ENCODE measurements at regions not wholly inside any gene's neighbourhood (a gene's known extent, or its start where the extent isn't known, plus 50 kb on each side); places are given as distances from the start of the nearest gene placed in this dataset.
"Not testable (repeated sequence)": the region's sequence is repeated elsewhere in the genome, so short reads cannot be mapped to it uniquely, and the experiment has no call there.

DNA sequence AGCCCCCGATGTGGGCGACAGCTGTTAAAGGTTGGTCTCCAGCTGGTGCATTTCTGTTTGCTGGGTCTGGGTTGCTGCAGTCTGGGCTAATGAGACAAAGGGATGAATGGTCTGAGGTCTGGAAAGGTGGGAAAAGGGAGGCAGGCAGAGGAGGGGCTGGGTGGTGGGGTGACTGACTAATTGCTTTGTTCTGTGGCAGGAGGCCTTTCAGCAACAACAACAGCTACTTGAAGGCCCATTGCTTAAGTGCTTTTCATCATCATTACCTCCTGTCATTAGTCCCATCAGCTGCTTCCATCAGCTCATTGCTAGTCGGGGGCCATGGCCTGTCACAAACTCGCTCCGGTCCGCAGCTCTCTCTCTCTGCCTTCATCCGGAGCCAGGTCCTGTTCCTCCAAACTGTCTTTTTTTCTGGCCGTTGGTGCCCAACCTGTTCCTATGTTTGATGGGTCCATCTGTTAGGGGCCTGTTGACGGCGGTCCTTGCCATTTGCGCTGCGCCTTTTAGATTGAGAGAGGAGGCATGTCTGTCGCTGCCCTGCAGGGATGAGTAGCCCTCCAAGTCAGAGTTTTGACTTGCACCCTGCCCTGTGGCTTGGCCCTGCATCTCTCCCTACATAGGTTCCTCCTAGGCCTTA is 105.6 kb upstream of the PLXNA2 start:
- no peak overlapping the region for H3K27ac ChIP-seq (ENCODE audit: low read length)
- no peak overlapping the region for H3K9ac ChIP-seq (ENCODE audit: low read length in 2 of 2)
- H3K36me3 ChIP-seq (ENCODE audit: control insufficient read depth in 2 of 2, insufficient read depth in 2 of 2, low read length in 2 of 2) = no peaks in the 10 kb centered on the region
- H3K9me3 ChIP-seq (ENCODE audit: control insufficient read depth in 2 of 2, low read length in 2 of 2) = peaks cover 0 to 6% of the 10 kb centered on the region in 2 donors
- no peaks in the 10 kb centered on the region for H3K27me3 ChIP-seq (ENCODE audit: control insufficient read depth in 1 of 2, insufficient read depth in 2 of 2, low read length in 2 of 2)
- no peak overlapping the region for H3K4me3 ChIP-seq (ENCODE audit: low read length in 2 of 2)
- no peaks in the 10 kb centered on the region for H3K4me1 ChIP-seq (ENCODE audit: control insufficient read depth, insufficient read depth, low read length)

DNA sequence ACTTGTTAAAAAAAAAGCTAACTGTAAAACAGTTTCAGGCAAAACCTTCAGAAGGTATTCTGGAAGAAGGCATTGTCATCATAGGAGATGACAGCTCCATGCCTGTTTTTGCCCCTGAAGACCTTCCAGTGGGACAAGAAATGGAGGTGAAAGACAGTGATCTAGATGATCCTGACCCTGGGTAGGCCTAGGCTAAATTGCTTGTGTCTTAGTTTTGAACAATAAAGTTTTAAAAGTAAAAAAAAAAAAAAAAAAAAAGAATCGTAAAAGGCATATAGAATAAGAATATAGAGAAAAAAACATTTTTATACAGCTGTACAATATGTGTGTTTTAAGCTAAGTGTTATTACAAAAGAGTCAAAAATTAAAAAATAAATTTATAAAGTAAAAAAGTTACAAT is 106.6 kb upstream of the PLXNA2 start:
- Histone ChIP-seq H3K9ac (ENCODE audit: low read length in 2 of 2) (no peak overlapping the region), H3K9me3 (ENCODE audit: control insufficient read depth in 2 of 2, low read length in 2 of 2) (peaks cover 0 to 6% of the 10 kb centered on the region in 2 donors), H3K4me1 (ENCODE audit: control insufficient read depth, insufficient read depth, low read length) (no peaks in the 10 kb centered on the region), H3K36me3 (ENCODE audit: control insufficient read depth in 2 of 2, insufficient read depth in 2 of 2, low read length in 2 of 2) (no peaks in the 10 kb centered on the region), H3K4me3 (ENCODE audit: low read length in 2 of 2) (no peak overlapping the region), H3K27me3 (ENCODE audit: control insufficient read depth in 1 of 2, insufficient read depth in 2 of 2, low read length in 2 of 2) (no peaks in the 10 kb centered on the region), H3K27ac (ENCODE audit: low read length) (no peak overlapping the region)

DNA sequence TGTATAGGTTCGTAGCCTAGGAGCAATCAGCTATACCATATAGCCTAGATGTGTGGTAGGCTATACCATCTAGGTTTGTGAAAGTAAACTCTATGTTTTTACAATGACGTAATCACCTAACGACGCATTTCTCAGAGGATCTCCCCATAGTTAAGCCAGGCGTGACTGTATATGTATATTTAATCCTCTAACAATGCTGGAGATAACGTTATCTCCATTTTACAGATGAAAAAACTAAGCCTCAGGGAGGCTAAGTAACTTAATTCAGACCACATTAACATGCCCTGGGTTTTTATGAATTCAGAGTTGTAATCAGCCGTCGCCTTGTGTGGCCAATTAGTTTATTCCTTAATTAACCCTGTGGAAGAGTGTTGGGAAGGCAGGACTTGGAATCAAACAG is 107.7 kb upstream of the PLXNA2 start:
- Histone ChIP-seq H3K9me3 (ENCODE audit: control insufficient read depth in 2 of 2, low read length in 2 of 2) (peaks cover 0 to 6% of the 10 kb centered on the region in 2 donors), H3K4me3 (ENCODE audit: low read length in 2 of 2) (no peak overlapping the region), H3K27me3 (ENCODE audit: control insufficient read depth in 1 of 2, insufficient read depth in 2 of 2, low read length in 2 of 2) (no peaks in the 10 kb centered on the region), H3K9ac (ENCODE audit: low read length in 2 of 2) (no peak overlapping the region), H3K36me3 (ENCODE audit: control insufficient read depth in 2 of 2, insufficient read depth in 2 of 2, low read length in 2 of 2) (no peaks in the 10 kb centered on the region), H3K27ac (ENCODE audit: low read length) (no peak overlapping the region), H3K4me1 (ENCODE audit: control insufficient read depth, insufficient read depth, low read length) (no peaks in the 10 kb centered on the region)

DNA sequence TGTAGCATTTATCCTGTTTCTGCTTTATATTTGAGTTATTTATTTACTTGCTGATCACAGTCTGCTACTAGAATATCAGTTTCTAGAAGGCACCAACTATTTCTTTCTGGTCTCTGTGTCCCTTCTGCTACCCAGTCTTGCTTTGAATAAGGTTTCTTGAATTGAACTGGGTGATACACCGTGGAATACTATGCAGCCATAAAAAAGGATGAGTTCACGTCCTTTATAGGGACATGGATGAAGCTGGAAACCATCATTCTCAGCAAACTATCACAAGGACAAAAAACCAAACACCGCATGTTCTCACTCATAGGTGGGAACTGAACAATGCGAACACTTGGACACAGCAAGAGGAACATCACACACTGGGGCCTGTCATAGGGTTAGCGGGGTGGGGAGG is 109.6 kb upstream of the PLXNA2 start:
- not testable (repeated sequence) for H3K27me3 ChIP-seq (ENCODE audit: control insufficient read depth in 1 of 2, insufficient read depth in 2 of 2, low read length in 2 of 2); H3K9me3 ChIP-seq (ENCODE audit: control insufficient read depth in 2 of 2, low read length in 2 of 2); H3K36me3 ChIP-seq (ENCODE audit: control insufficient read depth in 2 of 2, insufficient read depth in 2 of 2, low read length in 2 of 2); H3K9ac ChIP-seq (ENCODE audit: low read length in 2 of 2); H3K4me3 ChIP-seq (ENCODE audit: low read length in 2 of 2); H3K27ac ChIP-seq (ENCODE audit: low read length); H3K4me1 ChIP-seq (ENCODE audit: control insufficient read depth, insufficient read depth, low read length)

DNA sequence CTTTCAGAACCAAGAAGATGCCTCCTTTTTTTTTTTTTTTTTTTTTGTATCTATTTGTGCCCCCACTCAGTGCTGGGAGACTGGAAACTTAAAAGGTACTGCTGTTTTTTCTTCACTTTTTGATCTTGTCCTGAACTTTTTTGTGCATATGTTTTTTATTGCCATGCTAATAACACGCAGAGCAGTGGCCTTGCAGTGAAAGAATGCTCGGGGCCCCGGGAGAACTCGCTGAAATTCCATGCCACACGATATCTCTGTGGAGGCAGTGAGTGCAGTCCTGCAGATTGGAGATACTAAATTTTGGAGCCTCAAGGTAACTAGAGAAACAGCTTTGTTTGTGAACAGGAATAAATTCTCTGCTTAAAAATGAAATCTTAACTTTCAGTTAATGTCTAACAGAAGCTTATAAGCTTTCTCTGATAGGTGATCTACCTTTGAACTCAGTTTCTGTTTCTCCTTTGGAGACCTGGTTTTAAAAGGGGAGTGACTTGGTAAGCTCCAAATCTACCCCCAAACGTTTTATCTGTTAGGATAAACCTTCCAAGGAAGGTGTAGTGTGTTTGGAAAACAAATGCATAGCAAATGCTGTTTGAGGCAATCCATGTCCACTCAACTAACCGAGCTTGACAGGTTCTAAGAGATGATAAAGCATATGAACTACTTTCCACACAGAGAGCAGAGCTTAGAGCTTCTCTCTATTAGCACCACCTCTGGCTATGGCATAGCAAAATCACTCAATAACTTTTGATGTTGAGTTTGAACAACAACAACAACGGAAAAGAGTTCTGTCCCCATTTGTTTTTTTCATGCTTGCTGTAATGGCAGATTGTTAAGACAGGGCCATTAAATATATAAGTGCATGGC is 113.7 kb upstream of the PLXNA2 start:
- H3K9me3 ChIP-seq (ENCODE audit: control insufficient read depth in 2 of 2, low read length in 2 of 2) = peaks cover 0 to 1% of the 10 kb centered on the region in 2 donors
- H3K36me3 ChIP-seq (ENCODE audit: control insufficient read depth in 2 of 2, insufficient read depth in 2 of 2, low read length in 2 of 2) = no peaks in the 10 kb centered on the region
- no peak overlapping the region for H3K27ac ChIP-seq (ENCODE audit: low read length)
- H3K4me3 ChIP-seq (ENCODE audit: low read length in 2 of 2) = no peak overlapping the region
- no peaks in the 10 kb centered on the region for H3K27me3 ChIP-seq (ENCODE audit: control insufficient read depth in 1 of 2, insufficient read depth in 2 of 2, low read length in 2 of 2)
- H3K4me1 ChIP-seq (ENCODE audit: control insufficient read depth, insufficient read depth, low read length) = no peaks in the 10 kb centered on the region
- no peak overlapping the region for H3K9ac ChIP-seq (ENCODE audit: low read length in 2 of 2)

DNA sequence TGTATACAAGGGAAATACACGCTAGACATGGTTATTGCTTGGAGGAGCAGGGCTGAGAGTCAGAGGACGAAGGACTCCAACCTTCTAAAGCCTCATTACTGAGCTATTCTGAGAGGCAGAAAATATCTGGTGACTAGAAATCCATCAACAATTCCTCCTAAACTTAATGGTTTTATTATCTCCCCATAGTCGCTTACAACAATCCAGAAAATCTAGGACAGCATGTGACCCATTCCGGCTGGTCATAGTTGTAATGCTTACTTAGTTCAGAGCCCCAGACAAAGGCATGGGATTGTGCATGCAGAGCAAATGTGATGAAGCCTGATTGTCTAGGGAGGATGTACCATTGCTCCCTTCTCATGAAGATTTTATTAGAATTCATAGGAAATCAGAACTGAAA is 114.5 kb upstream of the PLXNA2 start:
- H3K4me1 ChIP-seq (ENCODE audit: control insufficient read depth, insufficient read depth, low read length) = no peaks in the 10 kb centered on the region
- no peaks in the 10 kb centered on the region for H3K36me3 ChIP-seq (ENCODE audit: control insufficient read depth in 2 of 2, insufficient read depth in 2 of 2, low read length in 2 of 2)
- no peak overlapping the region for H3K27ac ChIP-seq (ENCODE audit: low read length)

DNA sequence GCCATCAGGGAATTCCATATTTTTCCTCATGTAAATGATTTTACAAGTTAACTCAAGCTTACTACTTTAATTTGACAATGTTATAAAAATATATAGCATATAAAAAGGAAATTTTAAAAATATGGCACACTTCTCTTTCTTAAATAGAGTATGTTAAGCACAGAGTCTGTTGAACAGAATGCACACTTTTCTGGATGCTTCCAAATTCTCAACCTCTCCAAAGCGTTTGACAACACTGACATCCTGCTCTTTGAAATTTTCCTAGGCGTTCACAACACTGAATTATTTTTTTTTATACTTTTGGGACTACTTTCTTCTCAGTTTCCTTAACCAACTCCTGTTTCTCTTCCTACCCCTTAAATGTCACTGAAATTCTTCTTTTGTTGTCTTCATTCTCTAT is 117.8 kb upstream of the PLXNA2 start:
- Histone ChIP-seq H3K9ac (ENCODE audit: low read length in 2 of 2) (no peak overlapping the region), H3K27ac (ENCODE audit: low read length) (no peak overlapping the region), H3K4me3 (ENCODE audit: low read length in 2 of 2) (no peak overlapping the region), H3K4me1 (ENCODE audit: control insufficient read depth, insufficient read depth, low read length) (no peaks in the 10 kb centered on the region), H3K36me3 (ENCODE audit: control insufficient read depth in 2 of 2, insufficient read depth in 2 of 2, low read length in 2 of 2) (no peaks in the 10 kb centered on the region), H3K9me3 (ENCODE audit: control insufficient read depth in 2 of 2, low read length in 2 of 2) (no peaks in the 10 kb centered on the region), H3K27me3 (ENCODE audit: control insufficient read depth in 1 of 2, insufficient read depth in 2 of 2, low read length in 2 of 2) (no peaks in the 10 kb centered on the region)

More for the DNA sequence above, 114.5 kb upstream of the PLXNA2 start:
- Histone ChIP-seq H3K9me3 (ENCODE audit: control insufficient read depth in 2 of 2, low read length in 2 of 2) (no peaks in the 10 kb centered on the region), H3K4me3 (ENCODE audit: low read length in 2 of 2) (no peak overlapping the region), H3K27me3 (ENCODE audit: control insufficient read depth in 1 of 2, insufficient read depth in 2 of 2, low read length in 2 of 2) (no peaks in the 10 kb centered on the region), H3K9ac (ENCODE audit: low read length in 2 of 2) (no peak overlapping the region)

DNA sequence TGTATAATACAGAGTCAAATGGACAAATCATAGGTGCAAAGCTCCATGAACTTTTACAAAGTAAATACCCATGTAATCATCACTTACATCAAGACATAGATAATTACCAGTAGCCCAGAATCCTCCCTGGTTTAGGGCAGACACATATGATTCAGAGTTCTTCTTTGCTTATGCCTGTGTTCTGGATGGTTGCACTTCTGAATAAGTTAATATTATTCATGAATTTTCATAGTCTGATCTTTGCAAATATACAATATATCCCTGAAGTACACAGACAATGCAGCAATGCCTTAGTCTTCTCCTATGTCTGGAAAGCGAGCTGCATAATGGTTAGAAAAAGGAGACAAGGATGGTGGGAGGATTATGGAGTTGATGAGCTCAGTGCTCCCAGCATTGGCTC is 122.4 kb upstream of the PLXNA2 start:
- H3K4me3 ChIP-seq (ENCODE audit: low read length in 2 of 2) = no peak overlapping the region
- H3K4me1 ChIP-seq (ENCODE audit: control insufficient read depth, insufficient read depth, low read length) = no peaks in the 10 kb centered on the region
- no peak overlapping the region for H3K27ac ChIP-seq (ENCODE audit: low read length)
- no peak overlapping the region for H3K9ac ChIP-seq (ENCODE audit: low read length in 2 of 2)
- H3K36me3 ChIP-seq (ENCODE audit: control insufficient read depth in 2 of 2, insufficient read depth in 2 of 2, low read length in 2 of 2) = no peaks in the 10 kb centered on the region
- no peaks in the 10 kb centered on the region for H3K9me3 ChIP-seq (ENCODE audit: control insufficient read depth in 2 of 2, low read length in 2 of 2)
- no peaks in the 10 kb centered on the region for H3K27me3 ChIP-seq (ENCODE audit: control insufficient read depth in 1 of 2, insufficient read depth in 2 of 2, low read length in 2 of 2)

DNA sequence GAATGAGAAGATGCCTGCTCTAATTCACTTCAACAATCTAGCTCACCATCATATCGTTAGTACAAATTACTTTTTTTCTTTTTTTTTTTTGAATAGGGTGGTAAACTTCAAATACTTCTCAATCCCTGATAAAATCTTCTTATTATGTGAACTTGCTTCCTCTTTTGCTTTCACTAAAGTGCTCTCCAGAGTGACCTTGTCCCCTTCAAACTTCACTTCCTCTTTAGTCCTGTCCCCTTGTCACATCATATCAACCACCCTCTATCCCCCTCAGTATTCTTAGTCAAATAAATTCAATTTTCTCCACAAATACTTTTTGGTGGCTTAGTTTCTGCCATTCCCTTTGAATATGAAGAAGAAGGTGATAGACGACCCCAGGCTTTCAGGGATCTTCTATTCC is 124.9 kb upstream of the PLXNA2 start:
- H3K27ac ChIP-seq (ENCODE audit: low read length) = no peak overlapping the region
- no peak overlapping the region for H3K9ac ChIP-seq (ENCODE audit: low read length in 2 of 2)
- no peak overlapping the region for H3K4me3 ChIP-seq (ENCODE audit: low read length in 2 of 2)
- H3K36me3 ChIP-seq (ENCODE audit: control insufficient read depth in 2 of 2, insufficient read depth in 2 of 2, low read length in 2 of 2) = no peaks in the 10 kb centered on the region
- H3K4me1 ChIP-seq (ENCODE audit: control insufficient read depth, insufficient read depth, low read length) = no peaks in the 10 kb centered on the region
- H3K27me3 ChIP-seq (ENCODE audit: control insufficient read depth in 1 of 2, insufficient read depth in 2 of 2, low read length in 2 of 2) = no peaks in the 10 kb centered on the region
- H3K9me3 ChIP-seq (ENCODE audit: control insufficient read depth in 2 of 2, low read length in 2 of 2) = no peaks in the 10 kb centered on the region

DNA sequence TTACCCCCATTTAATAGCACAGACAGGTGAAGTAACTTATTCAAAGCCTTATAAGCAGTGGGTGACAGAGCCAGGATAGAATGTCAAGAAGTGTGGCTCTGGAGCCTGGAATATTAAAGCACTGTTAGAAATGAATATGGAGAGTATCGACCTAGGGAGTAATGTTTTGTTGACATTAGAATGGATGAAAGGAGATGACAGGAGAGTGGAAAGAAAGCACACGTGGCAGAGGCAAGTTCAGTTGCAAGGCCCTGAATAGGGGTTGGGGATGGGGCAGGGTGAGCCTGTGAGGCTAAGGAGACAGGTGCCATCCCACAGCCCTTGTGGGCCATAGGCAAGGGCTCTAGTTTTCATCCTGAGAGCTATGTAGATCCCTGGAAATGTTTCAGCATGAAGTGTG is 125.5 kb upstream of the PLXNA2 start:
- H3K36me3 ChIP-seq (ENCODE audit: control insufficient read depth in 2 of 2, insufficient read depth in 2 of 2, low read length in 2 of 2) = no peaks in the 10 kb centered on the region

DNA sequence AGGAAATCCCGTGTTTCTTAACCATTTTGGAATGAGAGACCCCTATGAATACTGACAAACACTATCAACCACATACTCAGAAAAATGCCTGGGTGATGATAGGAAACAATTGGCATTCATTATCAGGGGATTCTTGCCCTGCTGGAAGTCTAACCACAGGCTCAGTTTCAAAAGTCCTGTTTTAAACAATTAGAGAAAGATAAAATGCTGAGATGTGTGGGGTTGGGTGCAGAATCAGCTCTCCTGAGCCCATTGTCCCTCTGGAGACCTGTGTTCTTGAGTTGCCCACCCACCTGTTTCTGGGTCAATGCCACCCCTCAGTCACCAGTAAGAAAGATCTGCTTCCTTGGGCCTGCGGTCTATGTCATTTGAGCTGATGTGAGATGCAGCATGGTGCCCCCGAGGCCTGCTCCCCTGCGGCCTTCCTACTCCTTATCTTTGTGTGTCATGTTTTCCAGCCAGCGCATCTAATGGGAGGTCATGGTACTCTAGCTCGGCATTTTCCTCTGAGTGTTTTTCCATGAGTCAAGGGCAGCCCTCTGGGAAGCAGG is 130.3 kb upstream of the PLXNA2 start:
- Histone ChIP-seq H3K4me1 (ENCODE audit: control insufficient read depth, insufficient read depth, low read length) (no peaks in the 10 kb centered on the region), H3K27me3 (ENCODE audit: control insufficient read depth in 1 of 2, insufficient read depth in 2 of 2, low read length in 2 of 2) (no peaks in the 10 kb centered on the region), H3K9me3 (ENCODE audit: control insufficient read depth in 2 of 2, low read length in 2 of 2) (no peaks in the 10 kb centered on the region), H3K27ac (ENCODE audit: low read length) (no peak overlapping the region), H3K9ac (ENCODE audit: low read length in 2 of 2) (no peak overlapping the region), H3K36me3 (ENCODE audit: control insufficient read depth in 2 of 2, insufficient read depth in 2 of 2, low read length in 2 of 2) (no peaks in the 10 kb centered on the region), H3K4me3 (ENCODE audit: low read length in 2 of 2) (no peak overlapping the region)

More for the DNA sequence above, 125.5 kb upstream of the PLXNA2 start:
- Histone ChIP-seq H3K4me3 (ENCODE audit: low read length in 2 of 2) (no peak overlapping the region), H3K27me3 (ENCODE audit: control insufficient read depth in 1 of 2, insufficient read depth in 2 of 2, low read length in 2 of 2) (no peaks in the 10 kb centered on the region), H3K27ac (ENCODE audit: low read length) (no peak overlapping the region), H3K9me3 (ENCODE audit: control insufficient read depth in 2 of 2, low read length in 2 of 2) (no peaks in the 10 kb centered on the region), H3K9ac (ENCODE audit: low read length in 2 of 2) (no peak overlapping the region), H3K4me1 (ENCODE audit: control insufficient read depth, insufficient read depth, low read length) (no peaks in the 10 kb centered on the region)

All from stomach smooth muscle (tissue), 2 donors.